ENCODE measurements at regions not wholly inside any gene's neighbourhood (a gene's known extent, or its start where the extent isn't known, plus 50 kb on each side); places are given as distances from the start of the nearest gene placed in this dataset.

DNA sequence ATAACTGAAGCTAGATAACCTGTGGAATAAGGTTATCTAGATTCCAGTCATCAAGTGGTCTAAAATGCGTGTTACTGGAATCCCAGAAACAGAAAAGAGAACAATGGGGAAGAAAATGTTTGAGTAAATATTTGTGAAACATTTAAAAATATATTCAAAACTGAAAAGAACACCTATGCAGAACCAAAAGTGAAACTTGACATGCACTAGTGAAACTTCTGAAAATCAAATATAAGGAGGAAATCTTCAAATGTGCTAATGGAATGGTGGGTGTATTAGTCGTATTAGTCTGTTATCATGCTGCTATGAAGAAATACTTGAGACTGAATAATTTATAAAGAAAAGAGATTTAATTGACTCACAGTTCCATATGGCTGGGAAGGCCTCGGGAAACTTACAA is 512.4 kb upstream of the KLHL4 start:
- H3K27me3 Mint-ChIP-seq (ENCODE audit: low read depth) = no peaks in the 10 kb centered on the region
- H3T11ph ChIP-seq (ENCODE audit: low read length) = no peak overlapping the region
- peak overlapping the region in 1 of 3 experiments; percentile 32; a peak in 1 of 7 replicates for H3K27ac Mint-ChIP-seq

More for the DNA sequence above, 512.4 kb upstream of the KLHL4 start:
- no CpG with 5 or more reads among the region's 3 CpGs for WGBS (ENCODE audit: extremely low coverage, insufficient read length, low lambda C conversion rate)
- H3K4me1 ChIP-seq (ENCODE audit: insufficient read depth, low read length) = no peaks in the 10 kb centered on the region
- H3K18ac ChIP-seq (ENCODE audit: insufficient read length, low read depth, low read length) = no peak overlapping the region
- no peak overlapping the region for H4K8ac ChIP-seq (replicated peaks; ENCODE audit: insufficient read length, low read depth, low read length)
- no peak overlapping the region for H3K14ac ChIP-seq (ENCODE audit: insufficient read depth, low read length)
- H2AFZ ChIP-seq (ENCODE audit: low read length) = no peak overlapping the region
- H3K9ac ChIP-seq (ENCODE audit: extremely low read depth, insufficient read length, low read length) = no peak overlapping the region
- no peak overlapping the region for H3K56ac ChIP-seq (ENCODE audit: insufficient read length, low read depth, low read length)
- no peaks in the 10 kb centered on the region for H3K23me2 ChIP-seq (ENCODE audit: insufficient read length, low read depth, low read length, poor library complexity, severe bottlenecking)
- H3K4ac ChIP-seq (ENCODE audit: low read depth, low read length) = no peak overlapping the region
- no peak overlapping the region for H2BK20ac ChIP-seq (ENCODE audit: low read depth, low read length, poor library complexity, severe bottlenecking)
- no peak for DNase-seq
- TF ChIP-seq, protein P1, sequence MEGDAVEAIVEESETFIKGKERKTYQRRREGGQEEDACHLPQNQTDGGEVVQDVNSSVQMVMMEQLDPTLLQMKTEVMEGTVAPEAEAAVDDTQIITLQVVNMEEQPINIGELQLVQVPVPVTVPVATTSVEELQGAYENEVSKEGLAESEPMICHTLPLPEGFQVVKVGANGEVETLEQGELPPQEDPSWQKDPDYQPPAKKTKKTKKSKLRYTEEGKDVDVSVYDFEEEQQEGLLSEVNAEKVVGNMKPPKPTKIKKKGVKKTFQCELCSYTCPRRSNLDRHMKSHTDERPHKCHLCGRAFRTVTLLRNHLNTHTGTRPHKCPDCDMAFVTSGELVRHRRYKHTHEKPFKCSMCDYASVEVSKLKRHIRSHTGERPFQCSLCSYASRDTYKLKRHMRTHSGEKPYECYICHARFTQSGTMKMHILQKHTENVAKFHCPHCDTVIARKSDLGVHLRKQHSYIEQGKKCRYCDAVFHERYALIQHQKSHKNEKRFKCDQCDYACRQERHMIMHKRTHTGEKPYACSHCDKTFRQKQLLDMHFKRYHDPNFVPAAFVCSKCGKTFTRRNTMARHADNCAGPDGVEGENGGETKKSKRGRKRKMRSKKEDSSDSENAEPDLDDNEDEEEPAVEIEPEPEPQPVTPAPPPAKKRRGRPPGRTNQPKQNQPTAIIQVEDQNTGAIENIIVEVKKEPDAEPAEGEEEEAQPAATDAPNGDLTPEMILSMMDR (conservative IDR thresholded peaks at IDR 0.05) = no peak
- H2AK5ac ChIP-seq (ENCODE audit: insufficient read length, low read length) = no peak overlapping the region
- H3K27me3 ChIP-seq (ENCODE audit: insufficient read depth, low read length) = no peaks in the 10 kb centered on the region
- no peak overlapping the region for H3K4me3 Mint-ChIP-seq
- peaks cover 30 to 33% of the 10 kb centered on the region in 2 experiments for H3K9me3 Mint-ChIP-seq
- no peak overlapping the region for H4K91ac ChIP-seq (ENCODE audit: insufficient read length, low read depth, low read length)
- H3K27ac ChIP-seq (ENCODE audit: insufficient read length, low read depth, low read length) = no peak overlapping the region
- no peak overlapping the region for H4K5ac ChIP-seq (ENCODE audit: insufficient read length, low read depth, low read length)
- no peak overlapping the region for H3K4me2 ChIP-seq (ENCODE audit: insufficient read depth, insufficient read length, low read length)
- H3K36me3 Mint-ChIP-seq (ENCODE audit: insufficient read depth in 1 of 3, low read depth in 3 of 3) = peaks cover 26 to 36% (median 29%) of the 10 kb centered on the region in 3 experiments
- H3K79me2 ChIP-seq (ENCODE audit: insufficient read depth, low read length) = no peaks in the 10 kb centered on the region
- H3K23ac ChIP-seq (ENCODE audit: insufficient read length, low read depth, low read length) = no peak overlapping the region
- H3K4me1 Mint-ChIP-seq = peaks cover 25 to 33% of the 10 kb centered on the region in 2 experiments
- no peak overlapping the region for H2BK12ac ChIP-seq (ENCODE audit: insufficient read length, low read depth, low read length)
- no peaks in the 10 kb centered on the region for H3K79me1 ChIP-seq (ENCODE audit: insufficient read depth, low read depth, low read length, poor library complexity, severe bottlenecking)
- H3K9me3 ChIP-seq (ENCODE audit: control insufficient read depth, low read depth, low read length) = no peaks in the 10 kb centered on the region
- no peaks in the 10 kb centered on the region for H4K20me1 ChIP-seq (ENCODE audit: control insufficient read depth, insufficient read depth, insufficient read length)
- H2BK15ac ChIP-seq (ENCODE audit: low read depth, low read length) = no peak overlapping the region
- no peak overlapping the region for H2BK5ac ChIP-seq (ENCODE audit: insufficient read length, low read length)
- H2BK120ac ChIP-seq (ENCODE audit: low read depth, low read length, poor library complexity, severe bottlenecking) = no peak overlapping the region

Measured in H9 (cell line).